ENCODE measurements at regions not wholly inside any gene's neighbourhood (a gene's known extent, or its start where the extent isn't known, plus 50 kb on each side); places are given as distances from the start of the nearest gene placed in this dataset.

- DNase-seq (ENCODE audit: low read depth in 1 of 2, low spot score in 1 of 2): no peak
- Histone ChIP-seq H3K27ac (replicated peaks) (no peak overlapping the region), H3K4me3 (replicated peaks; ENCODE audit: insufficient read depth, low read length) (no peak overlapping the region), H3K27me3 (ENCODE audit: insufficient read depth, poor library complexity, severe bottlenecking) (no peaks in the 10 kb centered on the region)
- TF ChIP-seq CTCF (IDR thresholded peaks at IDR 0.05; ENCODE audit: insufficient read depth, low read length) (no peak), REST (IDR thresholded peaks at IDR 0.05; ENCODE audit: insufficient replicate concordance, low read depth) (no peak), GABPA (IDR thresholded peaks at IDR 0.05; ENCODE audit: low read depth) (no peak), POLR2AphosphoS5 (IDR thresholded peaks at IDR 0.05; ENCODE audit: low read depth) (no peak), SPI1 (IDR thresholded peaks at IDR 0.05; ENCODE audit: borderline replicate concordance, low read depth) (no peak)
Observed at GRCh38 chr2:142217804-142218203, 87.0 kb upstream of the LRP1B start.

GRCh38 chr2:142200062-142200461, 69.2 kb upstream of the LRP1B start:
- no peak overlapping the region for H3K27ac ChIP-seq (replicated peaks)
- no peak for TF ChIP-seq SPI1 (IDR thresholded peaks at IDR 0.05; ENCODE audit: borderline replicate concordance, low read depth)
- no peak overlapping the region for H3K4me3 ChIP-seq (replicated peaks; ENCODE audit: insufficient read depth, low read length)
- no peaks in the 10 kb centered on the region for H3K27me3 ChIP-seq (ENCODE audit: insufficient read depth, poor library complexity, severe bottlenecking)
- no peak for DNase-seq (ENCODE audit: low read depth in 1 of 2, low spot score in 1 of 2)

- TF ChIP-seq REST (IDR thresholded peaks at IDR 0.05; ENCODE audit: insufficient replicate concordance, low read depth) (no peak), GABPA (IDR thresholded peaks at IDR 0.05; ENCODE audit: low read depth) (no peak), POLR2AphosphoS5 (IDR thresholded peaks at IDR 0.05; ENCODE audit: low read depth) (no peak), CTCF (IDR thresholded peaks at IDR 0.05; ENCODE audit: insufficient read depth, low read length) (no peak)
- DNase-seq (ENCODE audit: low read depth in 1 of 2, low spot score in 1 of 2): no peak
- no peak overlapping the region for H3K4me3 ChIP-seq (replicated peaks; ENCODE audit: insufficient read depth, low read length)
- H3K27me3 ChIP-seq (ENCODE audit: insufficient read depth, poor library complexity, severe bottlenecking): no peaks in the 10 kb centered on the region
- no peak overlapping the region for H3K27ac ChIP-seq (replicated peaks)
Observed at GRCh38 chr2:142199073-142199472, 68.3 kb upstream of the LRP1B start.

- Histone ChIP-seq H3K27ac (replicated peaks) (no peak overlapping the region), H3K4me3 (replicated peaks; ENCODE audit: insufficient read depth, low read length) (no peak overlapping the region), H3K27me3 (ENCODE audit: insufficient read depth, poor library complexity, severe bottlenecking) (no peaks in the 10 kb centered on the region)
- DNase-seq (ENCODE audit: low read depth in 1 of 2, low spot score in 1 of 2): no peak
- TF ChIP-seq REST (IDR thresholded peaks at IDR 0.05; ENCODE audit: insufficient replicate concordance, low read depth) (no peak), CTCF (IDR thresholded peaks at IDR 0.05; ENCODE audit: insufficient read depth, low read length) (no peak), GABPA (IDR thresholded peaks at IDR 0.05; ENCODE audit: low read depth) (no peak), POLR2AphosphoS5 (IDR thresholded peaks at IDR 0.05; ENCODE audit: low read depth) (no peak), SPI1 (IDR thresholded peaks at IDR 0.05; ENCODE audit: borderline replicate concordance, low read depth) (no peak)
Observed at GRCh38 chr2:142190805-142191204, 60.0 kb upstream of the LRP1B start.

All from HL-60 (cell line).